Lower leg skin (tissue), 4 donors: ENCODE measurements at regions not wholly inside any gene's neighbourhood (a gene's known extent, or its start where the extent isn't known, plus 50 kb on each side); places are given as distances from the start of the nearest gene placed in this dataset.
A peak's percentile ranks its signal among the peaks of the same experiment; 100 is the strongest.

Experiments used
- DNase-seq, 2 donors: peaks; one replicate each; pipeline ENCODE4 v3.0.0-alpha.2; 2019; ENCODE audit warnings: low spot score in 2 of 2
- H3K4me3 ChIP-seq: fragments of 200-600 bp; sonication (generic); 2 replicates; pipeline ENCODE4 v1.5.1; 2017; ENCODE audit warnings: mild to moderate bottlenecking, low read depth; ENCODE audit not compliant: poor library complexity, severe bottlenecking
- POLR2A ChIP-seq, 2 donors: fragments of 450-650 bp; IDR thresholded peaks; one replicate each; pipeline ENCODE4 v1.6.1; 2016 to 2017; ENCODE audit warnings: antibody characterized with exemption in 2 of 2, mild to moderate bottlenecking in 1 of 2, moderate library complexity in 1 of 2
- WGBS, 2 donors: methylation state at CpG; one replicate each; pipeline ENCODE4 v1.1.5; 2018; 5-methylcytosine and 5-hydroxymethylcytosine counted together
- intact Hi-C: fragments of 100-400 bp; cut with DNase I; formaldehyde crosslinking; loops from one replicate; pipeline ENCODE4 v1.15.0; 2023; ENCODE audit warnings: low total_unique reads
- TF ChIP-seq, protein P1 (sequence below), 3 donors: fragments of 450-650 bp; IDR thresholded peaks; one replicate each; pipeline ENCODE4 v1.5.1; 2016; ENCODE audit warnings: antibody characterized with exemption in 3 of 3, mild to moderate bottlenecking in 3 of 3, moderate library complexity in 2 of 3

DNA sequence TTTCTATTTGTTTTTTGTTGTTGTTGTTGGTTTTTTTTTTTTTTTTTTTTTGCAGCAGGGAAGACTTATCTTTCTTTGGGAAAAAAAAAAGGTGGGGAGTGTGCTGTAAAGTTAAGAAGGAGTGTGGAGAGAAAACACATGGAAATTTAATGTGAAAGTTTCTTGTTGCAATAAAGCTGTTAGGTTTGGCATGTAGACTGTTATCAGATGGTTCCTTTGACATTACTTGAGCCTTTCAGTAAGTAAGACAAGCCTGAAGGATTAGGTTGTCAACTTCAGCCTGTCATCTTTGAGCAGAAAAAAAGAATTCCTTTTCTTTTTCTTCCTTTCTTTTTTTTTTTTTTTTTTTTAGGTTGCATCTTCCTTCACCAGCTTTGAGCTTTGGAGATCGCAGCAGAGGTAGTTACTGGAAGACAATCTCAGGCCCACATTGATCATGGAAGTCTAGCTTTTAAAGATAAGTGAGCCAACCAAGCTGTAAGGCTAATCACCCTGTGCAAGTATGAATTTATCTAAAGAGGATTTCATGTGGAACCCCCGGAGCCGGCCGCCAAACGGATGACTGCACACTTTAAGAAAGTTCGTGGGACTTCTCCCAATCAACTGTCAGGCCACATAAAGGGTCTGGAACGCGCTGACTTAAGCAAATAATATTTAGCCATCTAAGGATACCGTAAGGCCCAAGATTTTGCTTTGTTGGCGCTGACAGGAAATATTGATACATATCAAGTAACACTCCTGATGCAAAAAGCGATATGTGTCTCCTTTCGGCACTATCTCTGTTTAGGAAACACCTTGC is 1040.1 kb upstream of the NR2F2 start:
- 88 to 92% methylated on average over 12 of the region's 12 CpGs for WGBS, 2 donors
- intact Hi-C loops: no loop called here
- H3K4me3 ChIP-seq: no peak overlapping the region
- DNase-seq: no peak
- TF ChIP-seq, protein P1, sequence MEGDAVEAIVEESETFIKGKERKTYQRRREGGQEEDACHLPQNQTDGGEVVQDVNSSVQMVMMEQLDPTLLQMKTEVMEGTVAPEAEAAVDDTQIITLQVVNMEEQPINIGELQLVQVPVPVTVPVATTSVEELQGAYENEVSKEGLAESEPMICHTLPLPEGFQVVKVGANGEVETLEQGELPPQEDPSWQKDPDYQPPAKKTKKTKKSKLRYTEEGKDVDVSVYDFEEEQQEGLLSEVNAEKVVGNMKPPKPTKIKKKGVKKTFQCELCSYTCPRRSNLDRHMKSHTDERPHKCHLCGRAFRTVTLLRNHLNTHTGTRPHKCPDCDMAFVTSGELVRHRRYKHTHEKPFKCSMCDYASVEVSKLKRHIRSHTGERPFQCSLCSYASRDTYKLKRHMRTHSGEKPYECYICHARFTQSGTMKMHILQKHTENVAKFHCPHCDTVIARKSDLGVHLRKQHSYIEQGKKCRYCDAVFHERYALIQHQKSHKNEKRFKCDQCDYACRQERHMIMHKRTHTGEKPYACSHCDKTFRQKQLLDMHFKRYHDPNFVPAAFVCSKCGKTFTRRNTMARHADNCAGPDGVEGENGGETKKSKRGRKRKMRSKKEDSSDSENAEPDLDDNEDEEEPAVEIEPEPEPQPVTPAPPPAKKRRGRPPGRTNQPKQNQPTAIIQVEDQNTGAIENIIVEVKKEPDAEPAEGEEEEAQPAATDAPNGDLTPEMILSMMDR (IDR thresholded peaks at IDR 0.05): no peak
- no peak for TF ChIP-seq POLR2A (IDR thresholded peaks at IDR 0.05)

DNA sequence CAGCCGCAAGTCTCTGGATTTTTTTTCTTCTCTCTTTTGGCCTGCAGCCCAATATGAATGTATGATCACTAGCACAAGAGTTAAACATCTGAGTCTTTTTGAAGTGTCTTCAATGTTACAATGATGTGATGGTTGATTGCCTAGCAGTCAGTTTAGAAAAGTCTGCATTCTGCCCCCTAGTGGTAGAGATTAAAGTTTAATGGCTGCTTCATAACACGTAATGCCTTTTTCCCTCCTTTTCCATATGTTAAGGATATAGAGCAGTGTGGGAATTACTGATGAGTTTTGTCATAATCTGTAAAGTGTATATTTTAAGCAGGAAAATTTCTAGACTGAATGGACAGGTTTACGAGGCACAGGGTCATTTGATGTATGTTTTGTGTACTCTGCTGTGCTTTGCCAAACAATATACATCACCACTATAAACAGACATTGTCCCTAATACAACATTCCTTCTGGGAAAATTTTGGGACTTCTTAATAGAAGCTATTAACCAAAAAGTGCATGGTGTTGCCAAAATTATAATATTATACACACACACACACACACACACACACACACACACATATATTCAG is 1038.5 kb upstream of the NR2F2 start:
- TF ChIP-seq, protein P1 (IDR thresholded peaks at IDR 0.05): peak in 1 of 3 donors; percentile 22
- no peak for TF ChIP-seq POLR2A (IDR thresholded peaks at IDR 0.05)
- 34 to 46% methylated on average over 3 of the region's 3 CpGs for WGBS, 2 donors
- intact Hi-C loops: no loop called here
- H3K4me3 ChIP-seq: no peak overlapping the region
- no peak for DNase-seq

DNA sequence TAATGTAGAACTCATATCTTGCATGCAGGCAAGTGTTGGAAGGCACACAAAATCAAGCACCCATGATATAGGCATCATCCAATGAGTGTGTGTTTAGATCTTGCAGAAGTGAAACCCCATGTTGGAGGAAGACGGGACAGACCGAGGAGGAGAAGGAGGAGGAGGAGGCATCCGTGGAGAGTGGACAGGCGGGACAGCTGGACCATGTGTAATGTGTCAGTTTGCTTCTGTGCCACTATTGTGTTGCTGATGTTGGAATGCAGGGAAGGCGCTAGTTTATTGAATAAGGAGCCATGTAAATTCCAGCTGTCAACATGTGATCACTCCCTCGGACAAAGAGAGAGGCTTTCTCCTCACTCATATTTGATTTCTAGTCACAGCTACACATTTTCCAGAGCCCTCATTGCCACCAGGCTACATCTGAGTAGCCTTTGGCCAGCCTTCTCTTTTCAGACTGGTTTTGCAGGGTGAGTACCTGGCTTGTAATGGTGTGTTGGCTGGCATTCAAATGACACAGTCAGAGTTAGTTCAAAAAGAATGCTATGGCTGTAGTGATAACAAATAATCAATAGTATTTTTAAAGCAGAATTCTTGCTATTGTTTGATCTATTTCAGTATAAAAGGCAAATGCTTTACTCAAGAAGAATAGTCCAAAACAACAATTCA is 1037.6 kb upstream of the NR2F2 start:
- 63 to 68% methylated on average over 6 of the region's 6 CpGs for WGBS, 2 donors
- intact Hi-C loops: no loop called here
- no peak for DNase-seq
- TF ChIP-seq, protein P1 (IDR thresholded peaks at IDR 0.05): no peak
- no peak for TF ChIP-seq POLR2A (IDR thresholded peaks at IDR 0.05)
- H3K4me3 ChIP-seq: no peak overlapping the region

DNA sequence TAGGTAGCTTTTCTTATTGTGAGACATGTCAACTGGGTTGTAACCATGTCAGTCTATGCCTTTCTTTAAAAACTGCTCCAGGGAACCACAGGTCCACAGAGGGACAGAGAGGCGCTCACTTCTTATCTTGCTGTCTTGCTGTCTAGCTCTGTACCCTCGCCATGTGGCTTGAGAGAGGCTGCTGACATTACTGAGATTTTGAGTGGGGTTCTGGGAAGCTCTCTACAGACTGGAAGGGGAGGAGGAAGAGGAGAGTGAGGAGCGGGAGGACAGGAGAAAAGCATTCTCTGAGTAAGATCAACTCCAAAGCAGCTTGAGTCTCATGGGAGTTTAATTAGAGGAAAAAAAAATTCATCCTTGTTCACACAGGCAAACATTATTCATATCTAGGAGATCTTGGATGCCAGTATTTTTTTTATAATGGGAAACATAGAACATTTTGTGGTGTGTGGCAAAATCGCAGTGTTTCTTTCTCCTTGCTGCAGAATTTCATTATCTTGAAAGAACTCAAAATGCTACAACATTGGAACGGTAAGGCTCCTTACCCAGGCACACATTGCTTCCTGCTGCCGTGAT is 1037.0 kb upstream of the NR2F2 start:
- no peak for DNase-seq
- 54 to 58% methylated on average over 6 of the region's 6 CpGs for WGBS, 2 donors
- intact Hi-C loops: no loop called here
- no peak overlapping the region for H3K4me3 ChIP-seq
- TF ChIP-seq, protein P1 (IDR thresholded peaks at IDR 0.05): no peak
- TF ChIP-seq POLR2A (IDR thresholded peaks at IDR 0.05): no peak

DNA sequence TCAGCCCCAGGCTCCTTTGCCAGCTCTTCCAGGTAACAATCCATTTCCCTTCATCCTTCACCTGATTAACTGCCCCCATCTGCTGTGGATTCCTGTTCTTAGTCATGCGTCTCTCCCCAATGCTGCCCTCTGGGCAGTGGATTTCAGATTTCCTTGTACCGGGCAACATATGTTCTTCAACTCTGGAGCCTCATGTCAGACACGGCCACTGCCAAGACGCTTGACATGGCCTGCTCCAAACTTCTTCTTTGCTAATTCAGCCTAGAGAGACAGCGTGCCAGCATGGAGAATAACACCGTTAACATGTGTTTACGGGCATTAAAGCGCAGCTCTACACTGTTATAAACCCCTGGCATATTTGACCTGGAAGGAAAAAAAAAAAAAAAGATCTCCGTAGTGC is 1035.1 kb upstream of the NR2F2 start:
- WGBS, 2 donors: 29 to 30% methylated on average over 9 of the region's 9 CpGs
- no peak overlapping the region for H3K4me3 ChIP-seq
- TF ChIP-seq, protein P1 (IDR thresholded peaks at IDR 0.05): no peak
- TF ChIP-seq POLR2A (IDR thresholded peaks at IDR 0.05): no peak
- no peak for DNase-seq
- intact Hi-C loops: no loop called here
